Skeletal muscle cell (primary cell): ENCODE measurements at regions not wholly inside any gene's neighbourhood (a gene's known extent, or its start where the extent isn't known, plus 50 kb on each side); places are given as distances from the start of the nearest gene placed in this dataset.
"Not testable (repeated sequence)": the region's sequence is repeated elsewhere in the genome, so short reads cannot be mapped to it uniquely, and the experiment has no call there.

Source experiments
- DNase-seq: peaks from one replicate; pipeline ENCODE4 v3.0.0-alpha.2; 2010; ENCODE audit warnings: low read depth
- H3K4me3 ChIP-seq: 2 replicates; pipeline ENCODE4 v1.5.1; 2011; ENCODE audit warnings: low read depth, mild to moderate bottlenecking, control low read depth, low read length, moderate library complexity

DNA sequence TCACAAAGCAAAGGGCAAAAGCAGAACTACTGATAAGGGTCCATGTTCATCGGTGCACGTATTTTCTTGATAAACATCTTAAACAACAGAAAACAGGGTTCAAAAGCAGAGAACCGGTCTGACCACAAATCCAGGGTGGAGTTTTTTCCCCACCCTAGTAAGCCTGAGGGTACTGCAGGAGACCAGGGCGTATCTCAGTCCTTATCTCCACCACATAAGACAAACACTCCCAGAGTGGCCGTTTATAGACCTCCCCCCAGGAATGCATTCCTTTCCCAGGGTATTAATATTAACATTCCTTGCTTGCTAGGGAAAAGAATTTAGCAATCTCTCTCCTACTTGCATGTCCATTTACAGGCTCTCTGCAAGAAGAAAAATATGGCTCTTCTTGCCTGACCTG lies 567.9 kb upstream of the HS3ST1 start:
- DNase-seq, H3K4me3 ChIP-seq: not testable (repeated sequence)

DNA sequence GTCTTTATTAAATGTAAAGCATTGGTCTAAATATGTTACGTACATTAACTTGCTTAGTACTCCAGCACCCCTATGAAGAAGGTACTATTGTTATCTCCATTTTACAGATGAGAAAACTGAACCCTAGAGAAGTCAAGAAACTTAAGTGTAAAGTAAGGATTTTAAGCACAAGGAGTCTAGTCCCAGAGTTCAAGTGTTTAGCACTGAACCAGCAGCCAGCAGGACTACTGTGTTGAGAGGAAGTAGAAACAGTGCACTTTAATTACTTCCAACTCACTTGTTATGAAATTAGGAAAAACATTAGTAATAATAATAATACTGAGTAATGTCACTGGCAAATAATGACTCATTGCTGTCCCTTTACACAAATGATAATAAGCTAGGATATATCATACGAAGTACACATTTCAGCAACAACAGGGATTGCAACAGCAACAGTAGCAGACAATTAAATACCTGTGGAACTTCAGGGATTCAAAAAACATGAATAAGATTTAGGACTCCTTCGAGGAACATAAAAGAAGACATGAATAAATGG lies 548.1 kb upstream of the HS3ST1 start:
- no peak overlapping the region for H3K4me3 ChIP-seq
- DNase-seq: no peak

DNA sequence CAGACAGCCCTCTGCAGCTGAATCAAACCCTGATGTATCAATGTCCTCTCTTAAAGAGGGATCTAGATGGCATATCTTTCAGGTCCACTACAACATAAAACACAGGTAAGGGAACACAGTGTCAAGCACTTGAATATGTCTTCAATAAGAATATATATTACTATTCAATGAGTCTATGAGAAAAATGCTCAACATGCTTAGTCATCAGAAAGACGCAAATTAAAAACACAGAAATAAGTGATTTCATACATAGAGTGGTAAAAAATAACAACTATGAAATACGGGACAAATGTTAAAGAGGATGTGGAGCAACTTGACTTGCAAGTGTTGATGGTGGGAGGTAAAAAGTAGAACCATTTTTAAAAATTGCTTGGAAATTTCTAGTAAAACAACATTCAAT lies 544.6 kb upstream of the HS3ST1 start:
- DNase-seq: no peak
- H3K4me3 ChIP-seq: no peak overlapping the region

DNA sequence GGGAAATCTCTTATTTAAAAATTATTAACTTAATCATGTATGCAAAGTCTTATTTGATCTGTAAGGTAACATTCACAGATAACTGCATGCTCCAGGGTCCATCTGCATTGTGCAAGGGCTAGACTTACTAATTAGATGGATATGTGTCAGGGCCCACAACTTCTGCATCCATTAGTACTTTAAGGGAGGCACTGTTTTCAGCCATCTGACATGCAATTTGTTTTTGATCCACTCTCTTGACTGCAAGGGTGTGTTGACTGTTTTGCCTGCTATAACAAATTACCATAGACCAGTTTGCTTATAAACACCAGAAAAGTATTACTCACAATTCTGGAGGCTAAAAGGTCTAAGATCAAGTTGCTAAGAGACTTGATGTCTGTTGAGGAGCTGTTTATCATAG lies 542.1 kb upstream of the HS3ST1 start:
- no peak for DNase-seq
- no peak overlapping the region for H3K4me3 ChIP-seq

DNA sequence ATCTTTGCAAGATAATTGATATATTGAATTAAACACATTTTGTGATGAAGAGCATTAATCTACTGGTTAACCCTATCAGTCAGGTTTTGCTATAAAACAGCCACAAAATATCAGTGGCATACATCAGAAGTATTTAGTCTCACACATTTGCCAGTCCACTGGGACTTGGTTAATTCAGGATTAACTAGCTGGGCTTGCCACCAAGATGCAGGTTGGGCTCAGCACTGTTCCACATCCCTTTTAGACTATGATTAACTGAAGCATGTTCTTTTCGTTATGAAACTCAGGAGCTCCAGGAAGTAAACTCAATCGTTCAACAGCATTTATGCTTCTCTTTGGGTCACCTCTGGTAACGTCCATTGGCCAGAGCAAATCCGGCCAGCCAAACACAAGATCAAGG lies 538.1 kb upstream of the HS3ST1 start:
- DNase-seq: no peak
- no peak overlapping the region for H3K4me3 ChIP-seq

DNA sequence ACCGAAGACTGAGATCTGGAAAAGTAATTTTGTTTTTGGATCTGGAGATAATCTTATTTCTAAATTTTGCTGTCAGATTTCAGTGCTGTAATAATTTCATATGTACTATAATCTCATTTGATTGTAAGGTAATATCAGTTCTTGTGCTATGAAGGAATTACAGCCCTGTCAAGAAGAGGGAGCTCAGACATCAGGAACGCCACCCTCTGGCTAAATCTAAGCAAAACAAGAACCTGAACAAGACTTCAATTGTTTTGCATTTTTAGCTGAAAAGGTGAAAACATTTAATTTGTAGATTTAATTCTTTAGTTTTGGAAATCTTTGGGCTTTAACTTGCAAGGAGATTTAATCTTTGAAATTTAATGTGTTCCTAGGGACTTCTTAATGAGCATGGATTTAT lies 525.4 kb upstream of the HS3ST1 start:
- DNase-seq: no peak
- no peak overlapping the region for H3K4me3 ChIP-seq

DNA sequence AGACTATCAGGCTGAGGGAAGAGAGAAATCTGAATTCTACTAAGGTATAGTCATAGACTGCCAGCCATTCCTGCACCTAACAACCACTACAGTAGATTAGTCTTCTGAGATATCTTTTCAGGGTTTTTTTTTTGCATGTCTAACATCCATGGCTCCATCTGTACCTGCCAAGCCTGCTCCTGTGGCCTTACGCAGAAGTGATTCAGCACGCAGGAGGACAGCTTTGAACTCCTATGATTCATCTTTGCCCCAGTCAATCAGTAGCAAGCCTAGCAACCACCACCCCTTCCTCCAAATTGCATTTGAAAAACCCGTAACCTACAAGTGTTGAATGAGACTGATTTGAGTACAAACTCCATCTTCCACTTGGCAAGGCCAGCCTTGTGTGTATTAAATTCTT lies 520.7 kb upstream of the HS3ST1 start:
- DNase-seq: no peak
- H3K4me3 ChIP-seq: no peak overlapping the region

DNA sequence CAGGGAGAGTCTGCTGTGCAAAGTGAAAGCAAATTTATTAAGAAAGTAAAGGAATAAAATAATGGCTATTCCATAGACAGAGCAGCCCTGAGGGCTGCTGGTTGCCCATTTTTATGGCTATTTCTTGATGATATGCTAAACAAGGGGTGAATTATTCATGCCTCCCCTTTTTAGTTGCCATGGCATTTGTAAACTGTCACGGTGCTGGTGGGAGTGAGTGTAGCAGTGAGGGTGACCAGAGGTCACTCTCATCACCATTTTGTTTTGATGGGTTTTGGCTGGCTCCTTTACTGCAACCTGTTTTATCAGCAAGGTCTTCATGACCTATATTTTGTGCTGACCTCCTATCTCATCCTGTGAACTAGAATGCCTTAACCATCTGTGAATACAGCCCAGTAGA lies 518.9 kb upstream of the HS3ST1 start:
- not testable (repeated sequence) for DNase-seq, H3K4me3 ChIP-seq

DNA sequence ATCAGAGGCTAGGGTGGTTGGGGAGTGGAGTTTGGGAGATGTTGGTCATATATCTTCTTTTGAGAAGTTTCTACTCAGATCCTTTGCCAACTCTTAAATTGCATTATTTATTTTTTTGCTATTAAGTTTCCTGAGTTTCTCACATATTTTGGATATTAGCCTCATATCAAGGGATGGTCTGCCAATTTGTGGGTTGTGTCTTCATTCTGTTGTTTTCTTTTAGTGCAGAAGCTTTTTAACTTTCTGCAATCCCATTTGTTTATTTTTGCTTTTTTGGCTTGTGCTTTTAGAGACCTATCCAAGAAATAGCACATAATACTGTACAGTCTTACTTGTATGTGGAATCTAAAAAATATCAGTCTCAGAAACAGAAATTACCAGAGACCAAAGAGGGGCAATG lies 509.2 kb upstream of the HS3ST1 start:
- H3K4me3 ChIP-seq: no peak overlapping the region
- DNase-seq: no peak

DNA sequence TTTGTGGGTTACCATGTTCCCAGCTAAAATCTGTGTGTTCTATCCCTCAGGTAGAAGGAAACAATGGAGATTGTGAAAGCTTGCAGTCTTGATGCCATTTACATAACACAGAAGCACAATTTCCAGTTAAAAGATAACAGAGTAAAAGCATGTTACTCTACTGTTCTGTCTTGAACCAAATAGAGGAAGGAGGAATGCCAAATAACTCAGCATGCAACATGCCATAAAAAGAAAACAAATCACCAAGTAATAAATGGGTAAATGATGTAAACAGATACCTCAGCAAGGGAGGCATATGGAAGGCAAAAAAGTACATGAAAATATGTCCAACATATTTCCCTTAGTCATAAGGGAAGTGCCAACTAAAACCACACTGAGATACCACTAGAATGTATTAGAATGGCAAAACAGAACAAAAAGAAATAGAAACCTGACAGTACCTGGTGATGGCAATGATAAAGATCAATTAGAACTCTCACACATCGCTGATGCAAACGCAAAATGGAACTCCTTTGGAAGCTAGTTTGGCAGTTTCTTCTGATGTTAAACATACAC lies 502.6 kb upstream of the HS3ST1 start:
- H3K4me3 ChIP-seq: no peak overlapping the region
- no peak for DNase-seq

DNA sequence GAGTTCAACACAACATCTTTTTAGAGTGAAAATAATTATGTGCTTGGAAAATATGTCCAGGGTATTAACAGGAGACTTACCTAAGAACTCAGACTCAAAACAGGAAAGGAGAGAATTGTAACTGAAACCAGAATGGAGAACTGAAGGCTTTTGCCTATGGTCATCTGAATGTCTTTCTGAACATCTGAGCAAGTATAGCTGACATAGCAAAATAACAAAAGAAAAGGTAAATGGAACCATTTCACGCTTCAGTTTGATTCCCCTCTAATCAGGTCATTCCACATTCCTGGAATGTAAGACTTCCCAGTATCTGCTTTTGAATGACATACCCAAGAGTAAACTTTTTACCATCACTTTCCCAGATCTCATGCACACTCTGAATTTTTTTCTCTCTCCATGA lies 500.4 kb upstream of the HS3ST1 start:
- no peak for DNase-seq

DNA sequence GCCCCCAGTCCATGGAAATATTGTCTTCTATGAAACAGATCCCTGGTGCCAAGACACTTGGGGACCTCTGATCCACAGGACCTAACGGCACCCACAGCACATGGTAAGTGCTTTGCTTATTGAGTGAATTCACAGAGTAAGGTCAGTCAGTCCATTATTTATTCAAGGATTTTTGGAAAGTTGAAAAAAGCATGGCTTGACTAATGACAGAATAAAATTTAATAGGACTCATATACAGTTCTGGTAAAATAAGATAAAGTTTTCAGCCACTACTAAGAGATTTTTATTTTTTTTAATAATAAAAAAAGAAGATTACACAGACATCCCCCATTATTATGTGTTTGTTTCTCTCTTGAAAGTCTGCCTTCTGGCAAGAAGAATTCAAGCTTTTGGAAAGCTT lies 490.6 kb upstream of the HS3ST1 start:
- H3K4me3 ChIP-seq: no peak overlapping the region
- DNase-seq: no peak

More for the DNA sequence above, 500.4 kb upstream of the HS3ST1 start:
- H3K4me3 ChIP-seq: no peak overlapping the region

DNA sequence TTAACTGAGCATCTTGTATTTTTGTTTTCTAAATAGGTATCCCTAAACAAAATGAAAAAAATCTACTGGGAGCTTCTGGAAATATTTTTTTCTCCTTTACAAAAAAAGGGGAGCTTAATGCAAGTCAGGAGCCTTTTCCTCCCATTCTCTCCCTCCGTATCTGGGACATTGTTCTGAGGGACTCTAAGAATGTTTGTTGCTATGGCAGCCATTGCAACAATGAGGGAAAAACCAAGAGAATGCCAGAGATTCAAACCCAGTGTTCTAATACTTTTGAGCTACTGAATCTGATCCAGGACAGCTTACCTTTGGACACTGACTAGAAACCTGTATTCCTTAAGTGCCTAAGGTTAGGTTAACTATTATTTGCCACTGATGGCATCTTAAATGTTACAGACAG lies 485.7 kb upstream of the HS3ST1 start:
- DNase-seq: no peak
- H3K4me3 ChIP-seq: no peak overlapping the region

DNA sequence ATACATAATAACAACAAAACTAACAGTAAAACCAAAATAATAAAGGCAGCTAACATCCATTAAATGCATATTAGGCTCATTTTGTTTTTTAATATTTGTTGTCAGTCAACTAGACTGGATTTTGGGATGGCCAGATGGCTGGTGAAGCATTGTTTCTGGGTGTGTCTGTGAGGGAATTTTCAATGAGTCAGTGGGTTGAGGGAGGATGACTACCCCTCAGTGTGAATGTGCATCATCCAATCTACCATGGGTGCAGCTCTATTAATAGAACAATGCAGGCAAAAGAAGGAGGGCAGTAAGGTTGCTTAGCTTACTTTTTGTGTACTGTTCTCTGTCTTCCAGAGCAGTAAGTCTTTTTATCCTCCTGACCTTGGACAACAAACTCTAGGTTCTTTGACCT lies 484.2 kb upstream of the HS3ST1 start:
- DNase-seq: no peak
- H3K4me3 ChIP-seq: no peak overlapping the region

DNA sequence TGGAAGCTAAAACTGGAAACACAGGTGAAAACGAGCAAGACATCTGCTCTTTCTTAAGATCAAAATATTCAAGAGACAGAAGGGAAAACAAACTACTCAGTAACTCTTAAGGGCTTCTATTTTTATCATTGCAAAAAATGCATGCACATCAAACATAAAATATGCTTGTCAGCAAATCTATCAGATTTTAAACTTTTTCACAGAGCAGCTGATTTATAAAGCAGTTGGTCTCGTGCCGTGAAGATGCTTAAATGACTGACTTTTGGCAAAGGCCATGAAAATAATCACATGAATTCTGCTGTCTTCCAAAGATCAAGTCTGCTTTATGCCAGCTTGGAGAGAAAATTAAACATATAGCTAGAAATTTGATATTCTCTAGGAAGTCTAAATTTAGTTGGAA lies 482.1 kb upstream of the HS3ST1 start:
- no peak overlapping the region for H3K4me3 ChIP-seq
- DNase-seq: no peak

DNA sequence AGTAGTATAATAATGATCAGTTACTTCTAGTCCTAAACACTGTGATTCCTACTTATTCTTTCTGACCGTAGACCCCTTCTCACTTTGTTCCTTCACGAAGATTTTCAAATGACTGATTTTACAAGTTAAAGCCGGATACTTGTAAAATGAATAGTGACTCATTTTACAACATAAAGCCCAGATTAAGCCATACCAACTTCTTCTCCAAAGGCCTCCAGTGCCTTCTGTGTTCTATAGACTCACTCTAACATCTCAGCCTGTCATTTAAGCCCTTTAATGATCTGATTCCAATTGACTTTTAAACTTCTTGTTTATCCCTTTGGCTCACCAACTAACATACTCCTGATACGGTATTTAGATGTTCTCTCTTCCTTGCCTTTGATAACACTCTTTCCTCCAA lies 480.0 kb upstream of the HS3ST1 start:
- no peak for DNase-seq
- no peak overlapping the region for H3K4me3 ChIP-seq

DNA sequence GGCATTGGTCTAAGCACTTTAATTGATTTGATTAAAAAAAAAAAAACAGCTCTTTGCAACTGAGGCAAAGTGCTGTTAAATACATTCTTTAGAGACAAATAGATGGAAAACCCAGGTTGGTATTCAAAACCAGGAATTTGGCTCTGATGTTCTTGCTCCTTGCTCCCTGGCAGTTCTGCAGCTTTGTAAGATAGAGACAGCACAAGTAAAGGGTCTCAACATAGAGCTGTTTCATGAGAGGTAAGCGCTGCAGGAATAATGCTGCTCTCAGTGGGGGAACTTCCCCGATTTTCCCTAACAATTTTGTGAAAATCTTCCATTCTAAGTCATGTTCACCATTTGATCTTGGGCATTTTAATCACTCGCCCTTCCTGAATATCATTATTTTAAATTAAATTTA lies 479.5 kb upstream of the HS3ST1 start:
- DNase-seq: no peak
- H3K4me3 ChIP-seq: no peak overlapping the region

DNA sequence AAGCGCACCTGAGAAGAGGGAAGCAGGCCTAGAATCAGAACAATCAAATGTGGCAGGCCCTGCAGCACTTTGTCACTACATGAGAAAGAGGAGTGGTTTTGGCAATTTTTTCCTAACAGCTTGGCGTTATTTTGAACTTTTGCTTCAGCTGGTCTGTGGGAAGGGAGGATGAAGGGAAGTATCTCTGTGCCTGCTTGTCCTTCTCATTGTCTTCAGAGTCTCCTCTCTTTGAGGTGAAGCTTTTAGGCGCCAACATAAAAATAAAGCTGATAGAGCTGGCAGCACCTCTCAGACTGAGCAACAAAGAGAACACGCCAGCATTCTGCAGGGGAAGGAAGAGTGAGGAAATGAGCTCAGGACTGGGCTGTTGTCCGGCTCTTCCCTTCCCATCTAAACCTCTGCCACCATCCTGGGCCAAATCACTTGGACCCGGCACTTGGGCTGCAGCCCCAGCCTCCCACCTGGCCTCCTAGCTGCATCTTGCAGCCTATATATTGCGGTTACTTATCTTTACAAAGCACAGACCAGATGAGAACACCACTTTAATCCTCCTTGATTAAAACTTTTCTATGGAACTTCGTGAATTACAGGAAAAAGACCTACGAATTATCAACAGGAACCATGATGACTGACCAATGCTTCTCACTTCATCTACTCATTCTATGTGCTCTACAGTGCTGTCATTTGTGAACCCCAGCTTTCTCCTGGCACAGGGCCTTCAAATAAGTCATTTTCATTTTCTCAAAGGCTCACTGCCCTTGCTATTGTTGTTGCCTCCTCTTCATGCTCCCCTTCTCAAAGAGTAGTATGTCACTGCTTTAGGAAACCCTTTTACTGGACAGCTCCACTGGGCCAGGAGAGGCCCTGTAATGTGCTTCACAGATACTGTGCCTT lies 476.4 kb upstream of the HS3ST1 start:
- DNase-seq: no peak
- H3K4me3 ChIP-seq: no peak overlapping the region

DNA sequence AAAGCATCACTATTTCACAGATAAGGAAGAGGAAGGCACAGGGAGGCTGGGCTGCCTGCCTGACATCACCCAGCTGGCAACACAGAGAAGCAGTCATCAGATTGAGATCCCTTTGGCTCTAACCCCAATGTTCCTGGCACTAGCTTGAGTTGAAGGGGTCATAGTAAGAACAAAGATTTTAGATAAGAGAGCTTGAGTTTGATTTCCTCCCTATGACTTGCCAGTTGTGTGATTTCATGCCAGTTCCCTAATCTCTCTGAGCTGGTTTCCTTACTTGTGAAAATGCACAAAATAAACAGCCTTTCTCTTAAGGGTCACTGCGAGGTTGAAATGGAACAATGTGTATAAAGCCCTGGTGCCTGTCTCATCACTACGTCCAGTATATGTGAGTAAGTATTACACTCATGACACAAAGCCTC lies 475.4 kb upstream of the HS3ST1 start:
- DNase-seq: no peak
- H3K4me3 ChIP-seq: no peak overlapping the region

DNA sequence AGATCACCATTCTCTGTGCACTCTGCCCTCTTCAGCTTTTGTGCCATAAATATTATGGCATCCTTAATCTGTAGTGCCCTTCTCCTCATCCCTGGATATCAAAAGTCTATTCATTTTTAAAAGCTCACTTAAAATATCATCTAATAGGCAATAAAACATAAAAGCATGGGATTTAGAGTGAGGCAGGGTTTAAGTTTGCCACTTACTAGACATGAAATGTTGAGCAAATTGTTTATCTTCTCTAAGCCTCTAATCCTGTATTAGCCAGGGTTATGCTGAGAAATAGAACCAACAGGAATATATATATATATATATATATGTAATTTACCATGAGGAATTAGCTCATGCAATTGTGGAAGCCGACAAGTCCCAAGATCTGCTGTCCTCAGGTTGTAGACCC lies 472.4 kb upstream of the HS3ST1 start:
- no peak for DNase-seq
- no peak overlapping the region for H3K4me3 ChIP-seq

DNA sequence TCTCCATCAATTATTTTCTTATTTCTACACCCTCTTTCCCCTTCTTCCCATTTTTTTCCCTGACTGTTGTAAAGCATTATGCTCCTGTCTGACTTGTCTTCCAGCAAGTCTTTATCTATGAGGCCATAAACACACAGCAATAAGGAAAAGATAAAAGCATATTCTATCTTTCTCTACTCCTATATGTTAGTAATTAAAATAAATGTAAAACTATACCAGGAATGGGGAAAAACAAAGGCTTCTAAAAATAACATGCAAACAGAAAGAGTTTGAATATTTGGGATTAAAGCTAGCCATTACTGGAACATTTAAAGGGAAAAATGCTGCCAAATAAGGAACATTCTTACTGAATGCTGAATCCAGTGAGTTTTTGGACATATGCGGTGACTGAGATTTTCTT lies 471.7 kb upstream of the HS3ST1 start:
- no peak for DNase-seq
- H3K4me3 ChIP-seq: no peak overlapping the region
